Erythroblast (primary cell): ENCODE measurements at regions not wholly inside any gene's neighbourhood (a gene's known extent, or its start where the extent isn't known, plus 50 kb on each side); places are given as distances from the start of the nearest gene placed in this dataset.

ENCODE experiments used
- GATA1 ChIP-seq: IDR thresholded peaks from 2 replicates; pipeline ENCODE4 v1.6.1; 2011; ENCODE audit warnings: low read depth, mild to moderate bottlenecking, control low read depth, low read length, moderate library complexity
- POLR2A ChIP-seq: IDR thresholded peaks from 2 replicates; pipeline ENCODE4 v1.6.1; 2011; ENCODE audit warnings: mild to moderate bottlenecking, low read length

DNA sequence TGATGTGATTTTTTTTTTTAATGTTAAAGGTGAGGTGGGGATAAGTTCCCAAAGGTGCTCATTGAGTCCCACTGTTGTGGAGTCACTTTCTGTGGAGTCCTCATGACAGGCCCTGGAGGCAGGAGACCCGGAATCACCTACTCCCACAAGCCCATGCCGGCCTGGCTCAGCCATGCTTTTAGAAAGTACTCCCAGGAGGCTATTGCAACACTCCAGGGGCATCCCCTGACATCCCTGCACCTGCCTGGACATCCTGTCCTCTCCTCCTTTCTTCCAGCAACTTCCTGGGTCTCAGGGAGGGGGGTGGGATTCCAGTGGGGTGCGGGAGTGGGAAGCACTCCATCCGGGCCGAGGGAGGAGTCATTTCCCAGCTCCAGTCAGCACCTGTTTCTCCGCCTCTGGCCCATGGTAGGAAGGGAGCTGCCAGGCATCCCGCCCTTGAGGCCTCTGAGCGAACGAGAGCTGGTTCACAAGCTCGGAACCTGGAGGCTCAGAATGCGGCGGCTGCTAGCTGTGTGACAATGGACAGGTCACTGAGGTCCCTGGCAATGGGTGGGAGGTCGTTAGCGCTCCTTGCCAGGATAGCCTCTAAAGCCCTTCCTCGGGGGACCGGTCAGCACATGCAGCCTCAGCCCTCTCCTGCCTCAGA, 163.9 kb upstream of the ID2 start:
- no peak for TF ChIP-seq POLR2A
- TF ChIP-seq GATA1: no peak
